ENCODE measurements at regions not wholly inside any gene's neighbourhood (a gene's known extent, or its start where the extent isn't known, plus 50 kb on each side); places are given as distances from the start of the nearest gene placed in this dataset.
A peak's percentile ranks its signal among the peaks of the same experiment; 100 is the strongest.
"Not testable (repeated sequence)": the region's sequence is repeated elsewhere in the genome, so short reads cannot be mapped to it uniquely, and the experiment has no call there.

GRCh38 chr4:100631281-100631968, 113.6 kb upstream of the EMCN start:
- no peak for DNase-seq (ENCODE audit: low read depth)

GRCh38 chr4:100630341-100630740, 112.5 kb upstream of the EMCN start:
- DNase-seq (ENCODE audit: low read depth), result no peak

GRCh38 chr4:100609810-100610209, 92.0 kb upstream of the EMCN start:
- DNase-seq (ENCODE audit: low read depth), result no peak

- not testable (repeated sequence) for DNase-seq (ENCODE audit: low read depth)
Observed at GRCh38 chr4:100608651-100609050, 90.8 kb upstream of the EMCN start.

DNA sequence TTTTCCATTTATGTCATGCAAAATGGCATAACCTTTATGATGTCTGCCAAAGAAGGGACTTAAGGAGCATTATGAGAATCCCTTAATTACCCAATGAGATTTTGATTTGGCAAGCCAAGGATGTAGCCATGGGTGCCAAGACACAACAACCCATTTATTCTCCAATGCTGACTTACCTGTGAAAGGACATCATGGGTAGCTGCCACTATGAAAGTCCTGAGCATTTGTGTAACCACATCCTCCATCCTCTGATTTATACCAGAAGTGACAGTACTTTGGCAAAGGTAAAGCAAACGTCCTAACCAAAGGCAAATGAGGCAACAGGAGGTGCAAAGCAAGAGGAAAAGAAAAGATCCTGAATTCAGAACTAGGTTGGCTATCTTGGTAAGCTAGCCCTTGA, 87.3 kb upstream of the EMCN start:
- no peak for DNase-seq (ENCODE audit: low read depth)

GRCh38 chr4:100593935-100594334, 76.1 kb upstream of the EMCN start:
- no peak for DNase-seq (ENCODE audit: low read depth)

DNA sequence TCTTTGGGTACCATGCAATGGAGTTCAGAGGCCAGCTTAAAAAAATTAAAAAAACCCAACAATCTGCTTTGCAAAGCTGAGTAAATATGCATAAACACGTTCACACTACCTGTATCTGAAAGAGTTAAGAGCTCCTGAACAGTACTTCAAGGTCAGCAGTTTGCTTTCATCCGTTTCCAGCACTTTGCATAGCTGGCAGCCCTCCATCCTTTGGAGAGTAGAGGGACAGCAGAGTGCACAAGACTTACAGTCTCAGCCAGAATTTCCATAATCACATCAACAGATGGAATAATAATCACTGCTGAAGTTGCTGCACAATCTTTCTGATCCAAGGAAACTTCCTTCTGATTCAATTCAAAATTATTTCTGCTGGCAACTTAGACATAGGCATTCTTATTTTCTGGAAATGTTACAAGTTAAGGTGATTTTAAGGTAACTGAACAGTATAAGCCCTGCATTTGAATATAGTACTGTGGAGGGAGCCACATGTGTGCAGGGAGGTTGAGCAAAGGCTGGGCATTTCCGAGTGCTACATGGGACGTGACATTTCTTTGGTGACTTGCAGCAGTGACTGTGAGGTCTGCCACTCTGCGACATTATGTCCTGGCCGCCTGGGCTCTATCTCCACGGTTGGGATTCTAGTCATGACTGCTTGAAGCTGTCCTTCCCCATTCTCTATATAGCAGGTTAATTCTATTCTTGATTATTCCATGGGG, 73.5 kb upstream of the EMCN start:
- no peak for DNase-seq (ENCODE audit: low read depth)

GRCh38 chr4:100590325-100590724, 72.5 kb upstream of the EMCN start:
- peak; percentile 9 for DNase-seq (ENCODE audit: low read depth)

GRCh38 chr4:100588076-100588475, 70.3 kb upstream of the EMCN start:
- no peak for DNase-seq (ENCODE audit: low read depth)

GRCh38 chr4:100582146-100582545, 64.3 kb upstream of the EMCN start:
- DNase-seq (ENCODE audit: low read depth), result no peak

DNA sequence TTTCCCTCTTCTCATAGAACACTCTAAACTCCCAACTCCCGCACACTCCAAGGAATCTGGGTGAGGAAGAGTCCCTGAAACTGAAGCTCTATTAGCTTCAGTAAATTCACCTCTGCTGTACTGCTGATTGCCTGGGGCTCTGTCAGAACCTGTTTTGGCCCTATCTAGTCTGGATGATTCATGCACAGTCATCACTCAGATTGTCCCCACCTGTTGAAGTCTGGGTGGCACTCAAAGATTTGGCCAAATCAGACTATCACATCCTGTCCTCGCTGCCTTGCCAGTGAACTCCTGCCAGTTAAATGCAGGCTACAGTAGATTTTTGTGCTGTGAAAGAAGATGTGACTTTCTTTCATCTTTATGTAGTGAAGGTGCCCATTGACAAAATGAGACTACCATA, 63.5 kb upstream of the EMCN start:
- DNase-seq (ENCODE audit: low read depth), result no peak

GRCh38 chr4:100576570-100576969, 58.7 kb upstream of the EMCN start:
- DNase-seq (ENCODE audit: low read depth), result no peak

- DNase-seq (ENCODE audit: low read depth), result no peak
Observed at GRCh38 chr4:100574607-100575006, 56.8 kb upstream of the EMCN start.

GRCh38 chr4:100569196-100569595, 51.4 kb upstream of the EMCN start:
- DNase-seq (ENCODE audit: low read depth), result no peak
